GM12878 (cell line): ENCODE measurements at regions not wholly inside any gene's neighbourhood (a gene's known extent, or its start where the extent isn't known, plus 50 kb on each side); places are given as distances from the start of the nearest gene placed in this dataset.

Source experiments
- CTCF ChIP-seq, 3 experiments: IDR thresholded peaks in 2 of 3; conservative IDR thresholded peaks in 1 of 3; 2 replicates each; pipeline ENCODE4 v1.5.1; 2011; ENCODE audit warnings: low read depth in 3 of 3, low read length in 3 of 3, mild to moderate bottlenecking in 3 of 3, control low read depth in 2 of 3, moderate library complexity in 2 of 3, inconsistent platforms in 1 of 3, mixed read lengths in 1 of 3; ENCODE audit not compliant: control insufficient read depth in 2 of 3, insufficient read depth in 1 of 3; ENCODE audit errors: extremely low read depth in 1 of 3
- HDAC6 ChIP-seq: fragments of 200-600 bp; sonication (generic); IDR thresholded peaks from one replicate; pipeline ENCODE4 v1.8.0; 2017; ENCODE audit warnings: antibody characterized with exemption; ENCODE audit not compliant: unreplicated experiment
- PBX3 ChIP-seq: IDR thresholded peaks from 2 replicates; pipeline ENCODE4 v1.6.1; 2011; ENCODE audit warnings: mild to moderate bottlenecking, low read depth, low read length, moderate library complexity; ENCODE audit not compliant: insufficient replicate concordance
- POLR2A ChIP-seq: IDR thresholded peaks from 2 replicates; pipeline ENCODE4 v1.6.1; 2011; ENCODE audit warnings: low read depth, mild to moderate bottlenecking, low read length
- POLR2AphosphoS5 ChIP-seq: IDR thresholded peaks from 2 replicates; pipeline ENCODE4 v1.6.1; 2011; ENCODE audit warnings: mild to moderate bottlenecking, low read length, inconsistent platforms
- SMC3 ChIP-seq: IDR thresholded peaks from 2 replicates; pipeline ENCODE4 v1.6.1; 2011; ENCODE audit warnings: low read length, improper control_type of control experiment, borderline replicate concordance

GRCh38 chr12:83779526-83779925 lies 1092.8 kb downstream of the TMTC2 start:
- TF ChIP-seq POLR2A (no peak), HDAC6 (no peak), SMC3 (no peak), CTCF (IDR thresholded peaks at IDR 0.05 in 2 of 3, conservative IDR thresholded peaks at IDR 0.05 in 1 of 3; ENCODE audit: control insufficient read depth in 2 of 3, extremely low read depth in 1 of 3, insufficient read depth in 1 of 3, low read depth in 3 of 3, low read length in 3 of 3) (no peak), POLR2AphosphoS5 (no peak), PBX3 (no peak)
